VCaP (cell line): ENCODE measurements at regions not wholly inside any gene's neighbourhood (a gene's known extent, or its start where the extent isn't known, plus 50 kb on each side); places are given as distances from the start of the nearest gene placed in this dataset.

Experiments
- H3K27ac ChIP-seq: fragments of 450-650 bp; 2 replicates; pipeline ENCODE4 v1.5.1; 2017
- TF ChIP-seq, protein P1 (sequence below): fragments of 450-650 bp; conservative IDR thresholded peaks from 2 replicates; pipeline ENCODE4 v1.5.1; 2017; ENCODE audit warnings: mild to moderate bottlenecking, moderate library complexity

DNA sequence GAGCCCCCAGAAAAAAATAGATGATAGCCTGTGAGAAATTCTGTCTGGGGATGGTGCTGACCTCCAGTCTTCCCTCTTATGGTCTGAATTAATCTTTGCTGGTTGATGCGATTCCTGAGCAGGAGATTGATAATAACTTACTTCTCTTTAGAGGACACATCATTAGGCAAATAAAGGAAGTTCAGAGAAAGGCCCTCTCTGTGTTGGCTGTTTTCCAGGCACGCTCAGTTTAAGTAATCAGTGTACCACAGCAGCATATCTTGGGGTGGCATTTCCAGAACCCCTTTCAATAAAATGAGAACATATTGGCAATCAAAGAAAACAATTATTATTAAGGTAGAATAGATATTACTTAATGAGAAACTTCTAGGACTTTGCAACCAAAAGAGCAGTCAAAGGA lies 1129.3 kb upstream of the RAG2 start:
- no peak overlapping the region for H3K27ac ChIP-seq
- TF ChIP-seq, protein P1, sequence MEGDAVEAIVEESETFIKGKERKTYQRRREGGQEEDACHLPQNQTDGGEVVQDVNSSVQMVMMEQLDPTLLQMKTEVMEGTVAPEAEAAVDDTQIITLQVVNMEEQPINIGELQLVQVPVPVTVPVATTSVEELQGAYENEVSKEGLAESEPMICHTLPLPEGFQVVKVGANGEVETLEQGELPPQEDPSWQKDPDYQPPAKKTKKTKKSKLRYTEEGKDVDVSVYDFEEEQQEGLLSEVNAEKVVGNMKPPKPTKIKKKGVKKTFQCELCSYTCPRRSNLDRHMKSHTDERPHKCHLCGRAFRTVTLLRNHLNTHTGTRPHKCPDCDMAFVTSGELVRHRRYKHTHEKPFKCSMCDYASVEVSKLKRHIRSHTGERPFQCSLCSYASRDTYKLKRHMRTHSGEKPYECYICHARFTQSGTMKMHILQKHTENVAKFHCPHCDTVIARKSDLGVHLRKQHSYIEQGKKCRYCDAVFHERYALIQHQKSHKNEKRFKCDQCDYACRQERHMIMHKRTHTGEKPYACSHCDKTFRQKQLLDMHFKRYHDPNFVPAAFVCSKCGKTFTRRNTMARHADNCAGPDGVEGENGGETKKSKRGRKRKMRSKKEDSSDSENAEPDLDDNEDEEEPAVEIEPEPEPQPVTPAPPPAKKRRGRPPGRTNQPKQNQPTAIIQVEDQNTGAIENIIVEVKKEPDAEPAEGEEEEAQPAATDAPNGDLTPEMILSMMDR, result no peak

DNA sequence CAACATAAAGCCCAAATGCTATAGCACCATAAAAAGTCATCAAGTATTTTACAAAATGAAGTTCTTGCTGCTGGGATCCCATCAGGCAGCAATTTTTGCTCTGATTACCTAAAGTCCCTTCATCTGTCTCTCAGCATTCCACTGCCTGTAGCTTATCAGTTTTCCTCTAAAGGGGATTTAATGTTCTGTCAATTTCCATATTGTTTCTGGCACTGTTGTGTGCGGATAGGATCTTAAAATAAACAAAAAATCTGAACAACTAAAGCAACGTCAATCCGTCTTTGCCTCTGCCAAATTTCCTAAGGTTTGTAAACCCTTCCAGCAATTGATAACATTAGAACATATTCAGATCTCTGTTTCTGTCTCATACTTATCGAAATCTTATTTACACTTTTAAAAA lies 1126.3 kb upstream of the RAG2 start:
- TF ChIP-seq, protein P1, result no peak
- H3K27ac ChIP-seq, result no peak overlapping the region

DNA sequence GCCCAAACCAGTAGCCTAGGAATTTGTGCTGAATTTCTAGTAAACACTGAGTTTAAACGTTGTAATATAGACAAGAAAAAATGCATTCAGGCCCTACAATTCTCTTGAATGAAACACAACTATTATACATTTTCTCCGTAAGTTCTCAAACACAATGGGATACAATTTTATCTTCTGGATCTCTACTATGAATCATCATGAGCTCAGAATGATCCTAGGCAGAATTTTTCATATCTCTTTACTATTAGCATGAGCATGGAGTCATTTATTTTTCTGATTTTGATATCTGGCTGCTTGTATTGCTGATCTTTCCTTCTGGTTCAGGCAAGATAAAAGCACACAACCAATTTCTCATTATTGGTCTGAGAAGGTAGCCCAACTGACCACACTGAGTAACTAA lies 1123.4 kb upstream of the RAG2 start:
- TF ChIP-seq, protein P1, result no peak
- no peak overlapping the region for H3K27ac ChIP-seq

DNA sequence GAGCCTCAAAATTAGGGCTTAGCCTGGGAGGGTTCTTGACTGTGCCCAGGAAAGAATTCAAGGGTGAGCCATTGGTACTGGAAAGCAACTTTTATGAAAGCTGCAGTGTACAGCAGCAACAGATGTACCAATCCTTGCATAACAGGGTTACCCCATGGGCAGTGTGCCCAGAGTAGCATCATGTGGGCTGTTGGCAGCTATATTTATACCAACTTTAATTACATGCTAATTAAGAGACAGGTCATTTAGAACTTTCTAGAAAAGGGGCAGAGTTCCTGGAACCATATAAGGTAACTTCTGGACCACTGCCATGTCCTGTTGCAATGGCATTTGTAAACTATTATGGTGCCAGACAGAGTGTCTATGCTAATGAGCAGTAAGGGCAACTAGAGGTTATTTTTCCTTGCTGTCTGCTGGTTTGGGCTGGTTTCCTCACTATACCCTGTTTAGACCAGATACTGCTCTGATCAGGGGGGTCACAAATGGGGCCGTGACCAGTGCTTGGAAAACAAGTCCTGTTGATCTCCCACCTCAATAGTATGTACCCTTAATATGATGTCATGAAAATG lies 1120.5 kb upstream of the RAG2 start:
- TF ChIP-seq, protein P1, result no peak
- no peak overlapping the region for H3K27ac ChIP-seq

DNA sequence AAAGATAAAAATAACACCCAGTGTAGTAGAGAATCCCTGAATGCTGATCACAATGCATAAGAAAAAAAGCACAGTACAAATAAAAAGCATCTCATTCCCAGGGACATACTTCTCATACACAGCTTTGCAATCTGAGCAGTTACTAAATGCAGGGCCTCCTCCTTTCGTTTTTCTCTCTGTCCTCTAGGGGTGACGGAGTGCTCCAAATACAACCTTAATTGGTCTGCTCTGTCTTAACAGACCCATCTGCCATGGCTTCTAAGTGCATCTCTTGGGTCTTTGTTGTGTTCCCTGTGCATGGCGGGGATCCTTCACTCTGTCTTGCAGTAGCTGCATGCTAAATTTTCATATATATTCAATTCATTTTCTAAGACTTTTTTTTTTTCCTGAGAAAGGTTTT lies 1114.2 kb upstream of the RAG2 start:
- TF ChIP-seq, protein P1, result peak; percentile 22
- H3K27ac ChIP-seq, result no peak overlapping the region

DNA sequence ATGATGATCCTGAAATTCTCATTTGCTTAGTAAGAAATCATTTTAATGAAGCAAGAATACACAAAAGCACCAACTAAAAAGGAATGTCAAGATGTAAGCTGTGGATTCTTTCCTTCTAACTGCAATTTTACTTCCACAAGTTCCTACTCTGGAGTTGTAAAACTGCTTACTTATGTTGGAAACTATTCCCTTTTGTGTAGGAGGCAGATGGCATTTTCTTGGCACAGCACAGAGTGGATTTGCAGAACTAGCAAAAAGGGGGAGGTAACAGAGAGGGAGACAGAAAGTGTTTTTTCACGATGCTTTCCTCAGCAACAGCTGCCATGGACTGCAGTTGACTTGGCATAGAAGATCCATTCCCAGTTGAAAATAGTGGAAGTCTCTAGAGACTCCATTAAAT lies 1112.0 kb upstream of the RAG2 start:
- TF ChIP-seq, protein P1, result no peak
- H3K27ac ChIP-seq, result no peak overlapping the region

DNA sequence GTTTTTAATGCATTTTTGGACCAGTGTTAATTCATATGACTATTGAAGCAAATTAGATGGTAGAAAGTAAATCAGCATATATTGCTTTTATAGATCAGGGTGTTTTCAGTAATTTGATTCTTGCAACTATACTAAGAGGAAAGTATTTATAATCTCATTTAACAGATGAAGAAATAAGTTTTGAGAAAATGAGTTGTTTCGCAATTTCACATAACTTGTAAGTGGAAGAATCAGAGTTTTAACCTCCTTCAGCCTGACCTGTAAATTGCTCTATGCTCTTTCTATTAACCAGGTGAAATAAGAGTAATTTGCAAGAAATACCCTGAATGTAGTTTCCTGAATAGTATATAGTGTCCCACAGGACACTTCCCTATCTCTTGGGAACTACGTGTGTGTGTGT lies 1106.8 kb upstream of the RAG2 start:
- TF ChIP-seq, protein P1, result no peak
- H3K27ac ChIP-seq, result no peak overlapping the region

DNA sequence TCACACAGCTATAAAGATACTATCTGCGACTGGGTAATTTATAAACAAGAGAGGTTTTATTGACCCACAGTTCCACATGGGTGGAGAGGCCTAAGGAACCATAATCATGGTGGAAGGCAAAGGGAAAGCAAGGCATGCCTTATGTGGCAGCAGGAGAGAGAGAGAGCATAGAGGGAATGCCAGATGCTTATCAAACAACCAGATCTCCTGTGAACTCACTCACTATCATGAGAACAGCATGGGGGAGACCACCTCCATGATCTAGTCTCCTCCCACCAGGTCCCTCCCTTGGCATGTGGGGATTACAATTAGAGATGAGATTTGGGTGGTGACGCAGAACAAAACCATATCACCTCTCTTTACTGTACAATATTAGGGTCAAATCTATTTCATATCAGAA lies 1101.6 kb upstream of the RAG2 start:
- TF ChIP-seq, protein P1, result no peak
- no peak overlapping the region for H3K27ac ChIP-seq
